Sciatic nerve (tissue), 2 donors: ENCODE measurements at regions not wholly inside any gene's neighbourhood (a gene's known extent, or its start where the extent isn't known, plus 50 kb on each side); places are given as distances from the start of the nearest gene placed in this dataset.

Source experiments
- ATAC-seq: fragments of 200-7000 bp; cut with Tn5 transposase; one replicate; pipeline ENCODE4 v1.9.1; 2020; ENCODE audit warnings: mild to moderate bottlenecking, moderate library complexity
- DNase-seq: peaks from one replicate; pipeline ENCODE4 v3.0.0-alpha.2; 2020; ENCODE audit warnings: low spot score
- intact Hi-C: fragments of 100-400 bp; cut with DNase I; formaldehyde crosslinking; loops from one replicate; pipeline ENCODE4 v1.14.2; 2022
- donor health status: DM: no; HTN: no; CAD: no.
- donor health status: DM: no; HTN: no; CAD: no.

- intact Hi-C loops, result no loop called here
- no peak for ATAC-seq
- no peak for DNase-seq
Observed at GRCh38 chr7:121582258-121582657, 186.2 kb upstream of the FAM3C start.

DNA sequence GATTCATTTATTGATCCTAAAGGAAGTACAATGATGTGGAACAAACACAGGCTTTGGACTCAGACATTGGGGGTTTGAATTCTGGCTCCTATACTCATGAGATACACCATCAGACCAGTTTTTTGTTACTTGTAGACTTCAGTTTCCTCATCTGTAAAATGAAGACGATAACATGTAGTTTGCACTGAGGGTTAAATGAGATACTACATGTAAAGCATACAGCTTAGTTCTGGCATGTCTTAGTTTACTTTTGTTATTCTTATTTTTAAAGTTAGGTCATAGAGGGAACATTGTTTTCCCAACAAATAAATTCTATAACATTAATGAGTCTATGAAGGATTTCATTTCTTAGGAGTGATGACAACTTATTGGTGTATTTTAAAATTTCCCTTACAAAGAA, 183.5 kb upstream of the FAM3C start:
- ATAC-seq, result no peak
- no peak for DNase-seq
- intact Hi-C loops, result no loop called here

- no peak for ATAC-seq
- no peak for DNase-seq
- intact Hi-C loops, result no loop called here
Observed at GRCh38 chr7:121578669-121579068, 182.6 kb upstream of the FAM3C start.

DNA sequence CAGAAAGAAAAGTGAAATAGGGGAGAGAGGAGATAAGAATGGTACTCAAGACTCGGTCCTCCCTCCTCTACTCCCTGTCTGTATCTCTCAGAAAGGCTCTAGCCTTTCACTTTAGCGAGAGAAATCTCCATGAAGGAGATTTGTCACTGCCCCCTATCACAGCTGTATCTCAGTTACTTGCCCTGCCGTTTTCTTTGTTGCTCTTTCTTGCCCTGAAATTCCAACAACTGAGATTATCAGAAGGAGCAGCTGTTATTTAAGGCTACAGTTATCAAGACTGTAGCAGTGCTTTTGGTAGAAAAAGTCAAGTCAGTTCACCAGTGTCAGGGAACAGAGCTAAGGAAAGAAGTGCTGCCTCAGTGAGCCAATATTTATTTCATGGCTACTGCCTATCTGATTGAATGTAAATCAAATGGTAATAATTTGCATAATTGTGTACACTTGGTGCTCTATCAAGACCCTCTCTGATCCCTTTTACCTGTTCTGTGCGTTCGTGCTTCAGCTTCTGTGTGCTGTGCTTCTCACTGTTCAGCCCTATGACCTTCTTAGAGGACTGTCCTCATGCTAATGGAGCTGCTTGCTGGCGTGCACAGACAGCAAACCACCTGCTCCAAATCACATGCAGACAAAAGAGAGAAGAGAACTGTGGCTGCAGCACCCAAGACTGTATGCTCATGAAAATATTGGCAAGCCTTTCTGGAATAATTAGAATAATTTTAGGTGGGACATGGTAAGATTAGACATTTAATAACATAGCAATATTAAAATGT, 180.2 kb upstream of the FAM3C start:
- intact Hi-C loops, result no loop called here
- ATAC-seq (no peak), DNase-seq (no peak)

GRCh38 chr7:121575194-121575765, 179.2 kb upstream of the FAM3C start:
- intact Hi-C loops, result no loop called here

DNA sequence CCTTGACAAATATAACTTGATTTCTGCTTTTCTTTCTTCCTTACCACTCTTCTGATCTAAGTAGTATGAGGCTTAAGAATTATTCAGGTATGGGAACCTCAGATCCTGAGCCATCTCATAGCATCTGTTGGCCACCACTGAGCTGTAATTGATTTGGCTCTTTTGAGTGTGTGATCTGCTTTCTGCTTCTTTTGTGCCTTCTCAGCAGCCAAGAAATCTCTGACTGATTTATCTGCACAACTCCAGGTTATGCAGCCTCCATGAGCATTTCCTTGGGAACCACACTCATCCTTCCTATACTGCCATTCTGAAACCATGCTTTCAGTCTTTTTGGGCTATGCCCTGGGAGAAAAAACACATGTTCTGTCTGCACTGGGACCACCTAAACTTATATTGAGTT, 178.0 kb upstream of the FAM3C start:
- DNase-seq (no peak), ATAC-seq (no peak)
- intact Hi-C loops, result no loop called here

More at GRCh38 chr7:121575194-121575765, 179.2 kb upstream of the FAM3C start:
- ATAC-seq (no peak), DNase-seq (no peak)

DNA sequence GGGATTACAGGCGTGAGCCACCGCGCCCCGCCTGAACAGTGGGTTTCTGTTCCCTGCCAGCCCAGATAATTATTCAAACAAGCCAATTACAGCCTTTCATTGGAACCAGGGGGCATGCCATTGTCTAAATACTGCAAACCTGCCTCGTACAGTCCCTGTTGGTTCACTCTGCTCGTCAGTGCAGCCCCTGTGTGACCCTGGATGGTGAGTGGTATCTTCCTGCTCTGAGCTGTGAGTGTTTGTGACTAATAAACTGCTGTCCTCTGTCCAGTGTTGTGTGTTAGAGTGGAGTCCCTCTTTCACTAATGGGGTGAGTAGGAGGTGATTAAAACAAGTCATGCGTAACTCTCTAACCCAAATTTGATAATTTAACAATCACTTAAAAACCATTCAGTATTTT, 176.5 kb upstream of the FAM3C start:
- intact Hi-C loops, result no loop called here
- DNase-seq (no peak), ATAC-seq (no peak)

DNA sequence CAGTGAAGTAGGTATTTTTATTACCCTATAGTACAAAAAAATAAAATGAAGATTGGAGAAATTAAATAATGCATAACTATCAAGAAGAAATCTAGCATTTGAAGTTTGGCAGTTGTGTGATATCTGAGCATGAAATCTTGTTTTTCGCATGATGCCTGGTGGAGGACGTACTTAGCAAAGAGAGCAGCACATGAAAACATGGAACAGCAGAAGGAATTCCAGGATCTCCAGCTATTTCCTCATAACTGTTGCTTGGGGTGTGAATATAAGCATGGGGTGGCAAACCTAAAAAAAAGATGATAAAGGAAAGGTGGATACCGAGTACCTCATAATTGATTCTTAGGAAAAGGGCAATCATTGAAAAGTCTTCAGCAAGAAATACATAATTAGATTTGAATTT, 174.3 kb upstream of the FAM3C start:
- DNase-seq (no peak), ATAC-seq (no peak)
- intact Hi-C loops, result no loop called here

DNA sequence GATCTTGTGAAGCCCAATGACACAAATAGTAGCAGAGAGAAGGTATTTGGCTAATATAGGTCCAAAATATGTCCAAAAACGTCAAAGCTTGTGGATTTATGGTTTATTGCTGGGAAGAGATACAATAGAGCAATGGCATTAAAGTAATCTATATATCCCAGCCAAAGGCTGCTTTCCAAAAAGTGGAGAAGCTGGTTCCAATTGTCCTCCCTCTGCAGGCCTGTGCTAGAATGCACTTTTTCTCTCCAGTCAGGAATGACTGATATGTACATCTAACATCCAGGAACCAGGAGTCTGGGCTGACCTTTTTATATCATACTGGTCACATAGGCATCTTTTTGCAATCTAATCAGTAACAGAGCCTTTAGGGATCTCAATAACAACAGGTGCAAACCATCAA, 167.1 kb upstream of the FAM3C start:
- intact Hi-C loops, result no loop called here
- no peak for DNase-seq
- no peak for ATAC-seq

- DNase-seq, result no peak
- intact Hi-C loops, result no loop called here
- ATAC-seq, result no peak
Observed at GRCh38 chr7:121562259-121562658, 166.2 kb upstream of the FAM3C start.

DNA sequence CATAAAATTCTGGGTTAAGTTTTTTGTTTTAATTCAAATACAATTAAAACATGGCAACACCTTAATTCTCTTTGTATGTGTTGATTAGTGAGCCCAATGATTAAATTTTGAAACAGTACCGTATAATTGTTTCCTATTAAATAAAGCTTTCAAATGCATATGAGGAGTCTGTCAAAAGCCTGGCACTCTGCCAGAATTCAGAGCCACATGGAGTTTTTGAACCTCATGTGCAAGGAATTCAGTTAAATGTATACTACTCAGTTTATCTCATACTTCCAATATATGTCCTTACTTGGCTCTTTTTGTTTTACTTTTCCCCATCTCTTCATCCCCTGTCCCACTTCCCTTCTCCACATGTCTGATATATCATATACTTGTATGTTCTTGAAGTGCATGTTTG, 165.6 kb upstream of the FAM3C start:
- intact Hi-C loops, result no loop called here
- ATAC-seq (no peak), DNase-seq (no peak)

DNA sequence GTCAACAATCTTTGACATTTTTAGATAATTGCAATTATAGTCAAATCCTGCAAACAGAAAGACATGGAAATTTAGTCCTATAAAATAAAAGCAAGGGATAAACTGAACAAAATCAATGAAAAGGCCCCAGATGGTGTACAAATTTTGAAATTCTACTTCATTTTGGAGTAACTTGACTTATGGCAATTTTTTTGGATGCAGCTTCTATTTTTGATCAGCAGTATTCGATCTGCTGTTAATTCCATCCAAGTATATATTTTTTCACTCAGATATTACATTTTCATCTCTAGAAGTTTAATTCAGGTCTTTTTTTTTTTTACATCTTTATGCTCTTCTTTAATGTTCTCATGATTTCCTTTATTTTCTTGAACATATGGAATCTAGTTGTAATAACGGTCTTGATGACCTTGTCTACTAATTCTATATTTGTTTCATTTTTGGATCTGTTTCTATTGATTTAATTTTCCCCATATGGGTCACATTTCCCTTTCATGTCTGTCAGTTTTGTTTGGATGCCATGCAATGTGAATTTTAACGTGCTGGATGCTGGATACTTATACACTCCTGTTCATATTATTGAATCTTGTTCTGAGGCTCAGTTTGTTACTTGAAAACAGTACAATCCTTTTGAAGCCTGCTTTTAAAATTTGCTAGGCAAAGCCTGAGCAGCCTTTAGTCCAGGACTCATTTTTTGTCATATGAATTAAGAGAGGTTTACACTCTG, 164.3 kb upstream of the FAM3C start:
- intact Hi-C loops, result no loop called here
- no peak for ATAC-seq
- DNase-seq, result no peak

- ATAC-seq (no peak), DNase-seq (no peak)
- intact Hi-C loops, result no loop called here
Observed at GRCh38 chr7:121558288-121558687, 162.2 kb upstream of the FAM3C start.

DNA sequence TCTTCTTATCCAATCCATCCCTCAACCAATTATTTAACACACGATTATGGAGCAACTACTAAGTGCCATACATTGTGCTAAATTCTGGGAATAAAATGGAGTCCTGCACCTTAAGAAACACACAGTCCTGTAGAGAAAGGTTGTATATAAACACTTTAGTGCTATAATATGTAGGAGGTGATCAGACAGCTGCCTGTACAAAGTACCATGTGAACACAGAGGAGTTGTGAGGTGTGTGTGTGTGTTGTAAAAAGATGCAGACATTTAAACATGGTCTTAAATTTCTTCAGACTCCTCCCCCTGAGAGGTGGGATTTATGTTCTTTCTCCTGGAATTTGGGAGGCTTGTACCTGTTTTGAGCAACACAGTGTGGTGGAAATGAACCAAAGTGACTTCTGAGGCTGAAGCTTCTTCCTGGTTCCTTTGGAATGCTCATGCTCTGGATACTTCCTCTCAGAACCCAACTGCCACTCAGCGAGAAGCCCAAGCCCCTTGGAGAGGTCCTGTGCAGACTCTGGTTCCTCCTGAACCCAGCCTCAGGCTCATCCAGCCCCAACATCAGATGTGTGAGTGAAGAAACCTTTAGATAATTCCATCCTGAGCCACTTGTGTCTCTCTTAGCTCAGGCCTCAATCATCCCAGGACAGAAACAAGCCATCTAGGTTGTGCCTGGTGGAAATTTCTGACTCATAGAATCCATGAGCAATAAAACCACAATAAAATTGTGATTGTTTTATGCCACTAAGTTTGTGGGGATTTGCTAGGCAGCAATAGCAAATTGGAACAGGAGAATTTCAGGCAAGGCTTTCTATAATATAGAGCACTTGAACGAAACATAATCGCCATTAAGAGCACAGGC, 161.2 kb upstream of the FAM3C start:
- no peak for ATAC-seq

GRCh38 chr7:121555558-121555957, 159.4 kb upstream of the FAM3C start:
- ATAC-seq (no peak), DNase-seq (no peak)
- intact Hi-C loops, result no loop called here

More for the DNA sequence above, 161.2 kb upstream of the FAM3C start:
- no peak for DNase-seq
- intact Hi-C loops, result no loop called here

DNA sequence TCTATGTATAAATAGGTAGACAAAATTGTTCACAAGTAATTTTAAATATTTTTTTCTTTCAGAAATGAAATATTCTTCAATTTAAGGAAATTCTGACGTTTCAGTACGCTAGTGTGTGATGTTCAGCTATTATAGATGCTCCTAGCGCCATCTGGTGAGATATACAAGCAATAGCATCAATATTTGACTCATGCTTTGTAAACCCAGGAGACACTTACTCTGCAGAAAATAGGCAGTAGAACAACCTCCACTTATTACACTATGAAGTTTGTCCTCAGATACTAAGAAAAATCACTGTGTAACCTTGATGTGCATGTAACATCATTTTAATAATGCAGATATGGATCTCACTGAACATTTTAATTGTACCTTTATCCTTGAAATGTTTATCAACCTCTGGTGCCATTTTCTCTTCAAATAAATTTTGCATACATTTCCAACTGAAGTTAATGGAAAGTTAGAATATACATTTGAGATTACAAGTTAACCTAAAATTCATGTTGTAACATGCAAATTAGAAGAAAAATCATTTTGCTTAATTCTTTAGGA, 151.5 kb upstream of the FAM3C start:
- ATAC-seq (peak; percentile 86), DNase-seq (no peak)
- intact Hi-C loops, result no loop called here

- ATAC-seq (no peak), DNase-seq (no peak)
- intact Hi-C loops, result no loop called here
Observed at GRCh38 chr7:121546632-121547543, 150.8 kb upstream of the FAM3C start.

DNA sequence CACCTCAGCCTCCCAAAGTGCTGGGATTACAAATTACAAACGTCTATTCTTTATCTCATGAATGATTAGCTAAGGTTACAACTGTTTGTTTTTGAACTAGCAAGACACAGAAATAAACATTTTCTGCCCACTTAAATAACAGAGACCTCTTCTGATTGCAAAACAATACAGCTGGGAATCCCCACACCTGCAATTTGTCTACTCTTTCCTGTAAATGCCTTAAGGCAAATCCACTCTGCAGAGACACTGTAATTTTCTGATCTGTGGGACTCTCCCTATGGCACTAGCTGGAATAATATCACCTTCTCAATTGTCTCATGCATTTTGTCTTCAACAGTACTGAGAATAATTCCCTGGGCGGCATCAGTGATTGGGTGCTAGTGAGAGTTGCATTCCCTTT, 149.3 kb upstream of the FAM3C start:
- DNase-seq, result no peak
- intact Hi-C loops, result no loop called here
- no peak for ATAC-seq
